Stimulated activated CD8-positive, alpha-beta memory T cell treated with anti-CD3 and anti-CD28 coated beads, Interleukin-2, amount 100 ng/mL, for 1 hour (primary cell): ENCODE measurements at regions not wholly inside any gene's neighbourhood (a gene's known extent, or its start where the extent isn't known, plus 50 kb on each side); places are given as distances from the start of the nearest gene placed in this dataset.

Experiments
- DNase-seq, 2 donors: peaks; one replicate each; pipeline ENCODE4 v3.0.0-alpha.2; 2020; ENCODE audit warnings: low read depth in 2 of 2

GRCh38 chr2:64221935-64222334 is 77.7 kb upstream of the PELI1 start:
- DNase-seq = no peak

GRCh38 chr2:64222351-64222750 is 78.1 kb upstream of the PELI1 start:
- DNase-seq = no peak

- no peak for DNase-seq
Observed at GRCh38 chr2:64223055-64223454, 78.8 kb upstream of the PELI1 start.

GRCh38 chr2:64225491-64225890 is 81.3 kb upstream of the PELI1 start:
- no peak for DNase-seq

GRCh38 chr2:64226611-64227010 is 82.4 kb upstream of the PELI1 start:
- no peak for DNase-seq

- no peak for DNase-seq
Observed at GRCh38 chr2:64227603-64228125, 83.4 kb upstream of the PELI1 start.

GRCh38 chr2:64228126-64228678 is 84.0 kb upstream of the PELI1 start:
- peak; percentile 16 to 17 for DNase-seq

GRCh38 chr2:64228918-64229317 is 84.7 kb upstream of the PELI1 start:
- DNase-seq = no peak

- DNase-seq = no peak
Observed at GRCh38 chr2:64230540-64230939, 86.3 kb upstream of the PELI1 start.

GRCh38 chr2:64232266-64232665 is 88.0 kb upstream of the PELI1 start:
- no peak for DNase-seq

- DNase-seq = no peak
Observed at GRCh38 chr2:64233376-64233922, 89.2 kb upstream of the PELI1 start.

GRCh38 chr2:64234150-64234549 is 89.9 kb upstream of the PELI1 start:
- DNase-seq = no peak

- no peak for DNase-seq
Observed at GRCh38 chr2:64234785-64235184, 90.6 kb upstream of the PELI1 start.

- no peak for DNase-seq
Observed at GRCh38 chr2:64237266-64237665, 93.0 kb upstream of the PELI1 start.

GRCh38 chr2:64238799-64239198 is 94.6 kb upstream of the PELI1 start:
- no peak for DNase-seq

- DNase-seq = no peak
Observed at GRCh38 chr2:64243081-64244036, 99.1 kb upstream of the PELI1 start.

- DNase-seq = no peak
Observed at GRCh38 chr2:64244037-64244416, 99.8 kb upstream of the PELI1 start.

GRCh38 chr2:64245631-64246030 is 101.4 kb upstream of the PELI1 start:
- no peak for DNase-seq

GRCh38 chr2:64246962-64247361 is 102.7 kb upstream of the PELI1 start:
- DNase-seq = no peak

- no peak for DNase-seq
Observed at GRCh38 chr2:64249426-64249825, 105.2 kb upstream of the PELI1 start.

GRCh38 chr2:64250063-64250462 is 105.8 kb upstream of the PELI1 start:
- DNase-seq = no peak

GRCh38 chr2:64250751-64251423 is 106.7 kb upstream of the PELI1 start:
- DNase-seq = no peak
